SK-N-SH (cell line): ENCODE measurements at regions not wholly inside any gene's neighbourhood (a gene's known extent, or its start where the extent isn't known, plus 50 kb on each side); places are given as distances from the start of the nearest gene placed in this dataset.
"Not testable (repeated sequence)": the region's sequence is repeated elsewhere in the genome, so short reads cannot be mapped to it uniquely, and the experiment has no call there.

Experiments used
- CTCF ChIA-PET: fragments of 300-600, 350-600 bp; formaldehyde crosslinking; extraction: SDS; loops from one replicate; lab custom pipeline; 2021; lab: Yijun Ruan, JAX
- POLR2A ChIA-PET: fragments of 350-600 bp; sonication (Branson Sonifier 250); formaldehyde crosslinking; extraction: SDS; loops from one replicate; lab custom pipeline; 2020; ENCODE audit warnings: antibody characterized with exemption, inconsistent platforms; lab: Yijun Ruan, JAX
- DNase-seq: peaks from one replicate; pipeline ENCODE4 v3.0.0; 2012
- H2AFZ ChIP-seq: fragments of 200-600 bp; sonication (generic); 2 replicates; pipeline ENCODE4 v1.8.1; 2016; ENCODE audit warnings: antibody characterized with exemption, mild to moderate bottlenecking, low read depth
- H3F3A ChIP-seq: fragments of 200-600 bp; sonication (generic); replicated peaks from 2 replicates; pipeline ENCODE3; 2016; ENCODE audit warnings: antibody characterized with exemption, mild to moderate bottlenecking; ENCODE audit not compliant: insufficient read depth
- H3K27ac ChIP-seq, 2 experiments: fragments of 200-500 bp in 1 of 2; fragments of 200-600 bp in 1 of 2; sonication (Bioruptor generic) in 1 of 2; sonication (generic), shearing (Covaris generic) in 1 of 2; 2 replicates each; pipeline versions ENCODE4 v1.5.1 to v1.6.1; 2014 to 2016; ENCODE audit warnings: low read depth in 2 of 2, inconsistent platforms in 1 of 2, low read length in 1 of 2, mild to moderate bottlenecking in 1 of 2, mixed read lengths in 1 of 2
- H3K27me3 ChIP-seq: fragments of 200-600 bp; sonication (generic), shearing (Covaris generic); 2 replicates; pipeline ENCODE4 v1.6.1; 2016; ENCODE audit warnings: mixed run types; ENCODE audit not compliant: insufficient read depth
- H3K36me3 ChIP-seq, 2 experiments: fragments of 200-500 bp in 1 of 2; fragments of 200-600 bp in 1 of 2; sonication (Bioruptor generic) in 1 of 2; sonication (generic) in 1 of 2; replicated peaks in 1 of 2; 2 replicates each; pipeline versions ENCODE3 to v1.5.1; 2014 to 2016; ENCODE audit warnings: low read length in 1 of 2, mild to moderate bottlenecking in 1 of 2; ENCODE audit not compliant: insufficient read depth in 2 of 2, control insufficient read depth in 1 of 2
- H3K4me1 ChIP-seq, 2 experiments: fragments of 200-500 bp in 1 of 2; fragments of 200-600 bp in 1 of 2; sonication (Bioruptor generic) in 1 of 2; sonication (generic), shearing (Covaris generic) in 1 of 2; 2 replicates each; pipeline versions ENCODE4 v1.5.1 to v1.6.1; 2014 to 2016; ENCODE audit warnings: low read depth in 1 of 2, low read length in 1 of 2, mixed run types in 1 of 2; ENCODE audit not compliant: insufficient read depth in 2 of 2, control insufficient read depth in 1 of 2
- H3K4me2 ChIP-seq: fragments of 200-600 bp; sonication (generic), shearing (Covaris generic); 2 replicates; pipeline ENCODE4 v1.6.1; 2017; ENCODE audit warnings: mixed run types
- H3K4me3 ChIP-seq, 2 experiments: fragments of 200-500 bp in 1 of 2; fragments of 200-600 bp in 1 of 2; sonication (Bioruptor generic) in 1 of 2; sonication (generic), shearing (Covaris generic) in 1 of 2; 2 replicates each; pipeline versions ENCODE4 v1.5.1 to v1.8.1; 2014 to 2016; ENCODE audit warnings: low read depth in 2 of 2, inconsistent platforms in 1 of 2, low read length in 1 of 2, mild to moderate bottlenecking in 1 of 2, mixed read lengths in 1 of 2, moderate library complexity in 1 of 2
- H3K79me2 ChIP-seq: fragments of 200-600 bp; sonication (generic); 2 replicates; pipeline ENCODE4 v1.8.1; 2017; ENCODE audit warnings: mild to moderate bottlenecking; ENCODE audit not compliant: insufficient read depth
- H3K9ac ChIP-seq: fragments of 200-600 bp; sonication (generic); 2 replicates; pipeline ENCODE4 v1.6.1; 2017; ENCODE audit warnings: mixed run types
- H3K9me2 ChIP-seq: fragments of 200-600 bp; sonication (generic); 2 replicates; pipeline ENCODE4 v1.6.1; 2017; ENCODE audit warnings: mixed run types
- H3K9me3 ChIP-seq: fragments of 200-600 bp; sonication (generic); 2 replicates; pipeline ENCODE4 v1.6.1; 2017; ENCODE audit warnings: mixed run types, mild to moderate bottlenecking, moderate library complexity
- H4K20me1 ChIP-seq: fragments of 200-600 bp; sonication (generic); 2 replicates; pipeline ENCODE4 v1.6.1; 2017; ENCODE audit warnings: mild to moderate bottlenecking, mixed run types; ENCODE audit not compliant: insufficient read depth
- WGBS: methylation state at CpG from one replicate; pipeline ENCODE4 v1.1.6; 2017; ENCODE audit warnings: low lambda C conversion rate; 5-methylcytosine and 5-hydroxymethylcytosine counted together

GRCh38 chr2:87418823-87419822, 328.8 kb upstream of the PLGLB2 start:
- H3K4me3 ChIP-seq, H3K27ac ChIP-seq, H4K20me1 ChIP-seq, H3K9me2 ChIP-seq, H3K79me2 ChIP-seq, H3K4me1 ChIP-seq, POLR2A ChIA-PET, H3F3A ChIP-seq, CTCF ChIA-PET, H3K27me3 ChIP-seq, H3K36me3 ChIP-seq, H3K9ac ChIP-seq, H2AFZ ChIP-seq, H3K9me3 ChIP-seq, H3K4me2 ChIP-seq, DNase-seq: not testable (repeated sequence)
- 21% methylated on average over 5 of the region's 9 CpGs for WGBS

DNA sequence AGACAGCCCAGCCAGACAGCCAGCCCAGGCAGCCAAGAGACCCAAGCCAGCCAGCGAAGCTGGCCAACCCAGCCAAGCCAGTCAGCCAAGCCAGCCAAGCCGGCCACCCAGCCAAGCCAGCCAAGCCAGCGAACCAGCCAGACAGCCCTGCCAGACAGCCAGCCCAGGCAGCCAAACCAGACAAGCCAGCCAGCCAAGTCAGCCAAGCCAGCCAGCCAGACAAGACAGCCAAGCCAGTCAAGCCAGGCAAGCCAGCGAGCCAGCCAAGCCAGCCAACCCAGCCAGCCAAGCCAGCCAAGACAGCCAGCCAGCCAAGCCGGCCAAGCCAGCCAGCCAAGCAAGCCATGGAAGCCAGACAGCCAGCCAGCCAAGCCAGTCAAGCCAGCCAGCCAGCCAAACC, 327.9 kb upstream of the PLGLB2 start:
- H3K9me2 ChIP-seq, H3K36me3 ChIP-seq, H2AFZ ChIP-seq, H3K27ac ChIP-seq, CTCF ChIA-PET, H4K20me1 ChIP-seq, DNase-seq, H3K27me3 ChIP-seq, H3K4me1 ChIP-seq, H3K9me3 ChIP-seq, POLR2A ChIA-PET, H3K4me2 ChIP-seq, H3K4me3 ChIP-seq, H3K9ac ChIP-seq, H3K79me2 ChIP-seq, H3F3A ChIP-seq: not testable (repeated sequence)
- no CpG with 5 or more reads among the region's 5 CpGs for WGBS

GRCh38 chr2:87420954-87421353, 326.9 kb upstream of the PLGLB2 start:
- H3K27me3 ChIP-seq, H3K36me3 ChIP-seq, CTCF ChIA-PET, POLR2A ChIA-PET, H3K79me2 ChIP-seq, H3K27ac ChIP-seq, DNase-seq, H3K4me3 ChIP-seq, H4K20me1 ChIP-seq, H3K4me1 ChIP-seq, H3F3A ChIP-seq, H3K9me2 ChIP-seq, H3K9ac ChIP-seq, H2AFZ ChIP-seq, H3K9me3 ChIP-seq, H3K4me2 ChIP-seq: not testable (repeated sequence)
- WGBS, result no CpG with 5 or more reads among the region's 4 CpGs

GRCh38 chr2:87423796-87424762, 323.8 kb upstream of the PLGLB2 start:
- H3K4me1 ChIP-seq, H3F3A ChIP-seq, H4K20me1 ChIP-seq, H3K4me3 ChIP-seq, POLR2A ChIA-PET, H3K9me3 ChIP-seq, H3K4me2 ChIP-seq, H3K9ac ChIP-seq, H2AFZ ChIP-seq, DNase-seq, H3K9me2 ChIP-seq, H3K27ac ChIP-seq, H3K79me2 ChIP-seq, H3K27me3 ChIP-seq, CTCF ChIA-PET, H3K36me3 ChIP-seq: not testable (repeated sequence)
- WGBS, result 15% methylated on average over 6 of the region's 7 CpGs

- H3K9me2 ChIP-seq, H3K27me3 ChIP-seq, H3K36me3 ChIP-seq, H3K4me1 ChIP-seq, DNase-seq, H4K20me1 ChIP-seq, H3K27ac ChIP-seq, CTCF ChIA-PET, H3K79me2 ChIP-seq, POLR2A ChIA-PET, H3F3A ChIP-seq, H3K9ac ChIP-seq, H2AFZ ChIP-seq, H3K9me3 ChIP-seq, H3K4me3 ChIP-seq, H3K4me2 ChIP-seq: not testable (repeated sequence)
- no CpG with 5 or more reads among the region's 1 CpG for WGBS
Measured at GRCh38 chr2:87424763-87425154, 323.1 kb upstream of the PLGLB2 start.

GRCh38 chr2:87425191-87425590, 322.7 kb upstream of the PLGLB2 start:
- H3K36me3 ChIP-seq, H3K4me2 ChIP-seq, H3K4me3 ChIP-seq, CTCF ChIA-PET, H3K4me1 ChIP-seq, POLR2A ChIA-PET, H3K27ac ChIP-seq, DNase-seq, H3K27me3 ChIP-seq, H3K79me2 ChIP-seq, H3K9me2 ChIP-seq, H3K9ac ChIP-seq, H2AFZ ChIP-seq, H3F3A ChIP-seq, H3K9me3 ChIP-seq, H4K20me1 ChIP-seq: not testable (repeated sequence)
- 40% methylated on average over 3 of the region's 3 CpGs for WGBS
